ENCODE measurements at regions not wholly inside any gene's neighbourhood (a gene's known extent, or its start where the extent isn't known, plus 50 kb on each side); places are given as distances from the start of the nearest gene placed in this dataset.

- H3K4me3 ChIP-seq: no peak overlapping the region
- no peaks in the 10 kb centered on the region for H3K9me3 ChIP-seq
- WGBS: 72% methylated on average over 6 of the region's 6 CpGs
- H3K27ac ChIP-seq (replicated peaks in 1 of 4): no peak overlapping the region
- no peaks in the 10 kb centered on the region for H3K4me1 ChIP-seq
- peaks cover 0 to 64% (median 0%) of the 10 kb centered on the region in 4 donors for H3K27me3 ChIP-seq
- intact Hi-C loops (cut with DNase I): no loop called here
- no peak for DNase-seq (ENCODE audit: extremely low spot score)
- TF ChIP-seq POLR2AphosphoS5 (IDR thresholded peaks at IDR 0.05) (no peak), EP300 (IDR thresholded peaks at IDR 0.05) (no peak), POLR2A (IDR thresholded peaks at IDR 0.05; ENCODE audit: low read depth) (no peak), CTCF (IDR thresholded peaks at IDR 0.05) (no peak)
- no peaks in the 10 kb centered on the region for H3K36me3 ChIP-seq
Observed at GRCh38 chr11:119878990-119879389, 150.0 kb upstream of the NECTIN1 start.

DNA sequence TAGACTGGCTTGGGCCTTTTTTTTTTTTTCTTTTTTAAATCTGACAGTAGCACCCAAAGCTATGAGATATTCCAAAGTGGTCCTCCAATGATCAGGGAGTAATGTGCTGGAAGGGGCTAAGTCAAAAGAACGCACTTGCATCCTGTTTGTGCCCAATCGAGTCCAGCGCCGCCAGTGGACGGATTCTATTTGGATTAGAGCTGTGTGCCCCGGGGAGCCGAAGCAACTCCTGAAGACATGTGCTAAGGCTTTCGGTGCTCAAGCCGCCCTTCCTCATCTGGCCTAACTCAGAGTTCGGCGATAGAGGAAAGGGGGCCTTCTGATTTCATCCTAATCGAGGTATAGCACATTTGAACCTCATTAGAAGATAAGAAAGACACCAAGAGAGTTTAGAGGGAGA, 147.8 kb upstream of the NECTIN1 start:
- Histone ChIP-seq H3K4me1 (no peaks in the 10 kb centered on the region), H3K27me3 (peaks cover 0 to 85% (median 0%) of the 10 kb centered on the region in 4 donors), H3K4me3 (no peak overlapping the region), H3K27ac (replicated peaks in 1 of 4) (no peak overlapping the region), H3K9me3 (no peaks in the 10 kb centered on the region), H3K36me3 (no peaks in the 10 kb centered on the region)
- TF ChIP-seq POLR2A (IDR thresholded peaks at IDR 0.05; ENCODE audit: low read depth): no peak
- TF ChIP-seq EP300 (IDR thresholded peaks at IDR 0.05): no peak
- TF ChIP-seq CTCF (IDR thresholded peaks at IDR 0.05): no peak
- TF ChIP-seq POLR2AphosphoS5 (IDR thresholded peaks at IDR 0.05): no peak
- WGBS: 90% methylated on average over 12 of the region's 12 CpGs
- DNase-seq (ENCODE audit: extremely low spot score): no peak
- intact Hi-C loops (cut with DNase I): no loop called here

DNA sequence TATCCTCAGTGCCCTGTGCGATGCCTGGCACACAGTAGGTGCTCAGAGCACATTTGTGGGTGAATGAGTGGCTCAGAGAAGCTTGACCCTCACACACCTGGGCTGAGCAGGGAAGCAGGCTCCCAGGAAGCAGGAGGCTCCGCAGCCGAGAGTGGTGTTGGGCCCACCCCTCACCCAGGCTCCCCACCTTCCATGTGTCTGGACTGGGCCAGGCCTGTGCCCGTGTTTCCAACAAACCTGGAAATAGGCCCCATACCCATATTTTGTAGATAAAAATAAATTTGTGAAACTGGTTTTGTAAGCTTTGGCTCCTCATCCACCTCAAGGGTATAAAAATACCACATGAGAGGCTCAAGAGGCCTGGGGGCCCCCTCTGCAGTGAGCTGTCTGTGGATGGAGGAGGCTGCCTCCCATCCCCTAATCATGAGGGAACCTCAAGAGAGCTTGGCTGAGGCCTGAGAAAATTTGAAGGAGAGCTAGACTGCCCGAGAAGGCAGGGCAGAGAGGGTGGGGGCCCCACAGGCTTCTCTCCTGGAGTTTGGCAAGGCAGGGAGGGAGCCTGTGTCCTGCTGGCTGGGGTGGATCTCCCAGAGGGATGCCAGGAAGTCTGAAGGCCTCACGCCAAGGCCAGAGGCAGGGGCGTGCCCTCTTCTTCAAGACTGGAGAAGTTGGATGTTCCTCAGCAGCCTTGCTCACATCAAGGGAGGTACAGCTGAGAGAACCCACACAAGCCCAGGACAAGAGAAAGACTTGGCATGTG, 147.0 kb upstream of the NECTIN1 start:
- no peaks in the 10 kb centered on the region for H3K9me3 ChIP-seq
- 89% methylated on average over 7 of the region's 7 CpGs for WGBS
- intact Hi-C loops (cut with DNase I): no loop called here
- DNase-seq (ENCODE audit: extremely low spot score): no peak
- no peaks in the 10 kb centered on the region for H3K4me1 ChIP-seq
- no peaks in the 10 kb centered on the region for H3K36me3 ChIP-seq
- TF ChIP-seq CTCF (IDR thresholded peaks at IDR 0.05) (no peak), POLR2AphosphoS5 (IDR thresholded peaks at IDR 0.05) (no peak)
- no peak overlapping the region for H3K27ac ChIP-seq (replicated peaks in 1 of 4)
- H3K4me3 ChIP-seq: no peak overlapping the region
- peaks cover 0 to 92% (median 0%) of the 10 kb centered on the region in 4 donors for H3K27me3 ChIP-seq

DNA sequence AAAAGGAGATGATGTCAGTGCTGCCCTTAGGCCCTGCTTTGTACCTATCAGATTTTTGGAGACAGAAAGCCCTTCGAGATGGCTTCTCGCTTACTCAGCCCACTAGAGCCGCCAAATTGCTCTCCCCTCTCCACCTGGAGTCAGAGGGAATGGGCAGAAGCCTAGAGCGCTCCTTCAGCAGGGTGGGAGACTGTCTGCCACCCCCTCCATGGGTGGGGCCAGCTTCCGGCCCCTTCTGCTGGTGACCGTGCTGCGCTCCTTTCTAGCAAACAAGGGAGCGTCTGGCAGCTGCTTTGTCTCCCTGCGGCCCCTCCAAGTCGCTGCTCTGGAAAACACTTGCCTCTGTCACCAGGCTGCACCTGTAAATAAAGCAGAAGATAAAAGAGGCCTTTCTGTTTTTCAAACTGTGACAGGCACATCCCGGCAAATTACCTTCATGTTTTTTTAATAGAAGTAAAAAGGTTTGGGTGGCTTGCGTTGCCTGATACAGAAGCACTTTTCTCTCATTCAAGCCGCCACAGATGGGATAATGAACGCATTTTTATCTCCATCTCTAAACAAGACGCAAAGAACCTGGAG, 145.7 kb upstream of the NECTIN1 start:
- Histone ChIP-seq H3K4me1 (no peaks in the 10 kb centered on the region), H3K27me3 (peaks cover 0 to 90% (median 0%) of the 10 kb centered on the region in 4 donors), H3K27ac (replicated peaks in 1 of 4) (no peak overlapping the region), H3K36me3 (no peaks in the 10 kb centered on the region), H3K4me3 (no peak overlapping the region), H3K9me3 (no peaks in the 10 kb centered on the region)
- DNase-seq (ENCODE audit: extremely low spot score): no peak
- no peak for TF ChIP-seq CTCF (IDR thresholded peaks at IDR 0.05)
- no peak for TF ChIP-seq POLR2A (IDR thresholded peaks at IDR 0.05; ENCODE audit: low read depth)
- TF ChIP-seq EP300 (IDR thresholded peaks at IDR 0.05): no peak
- TF ChIP-seq POLR2AphosphoS5 (IDR thresholded peaks at IDR 0.05): no peak
- WGBS: 53% methylated on average over 12 of the region's 15 CpGs
- intact Hi-C loops (cut with DNase I): no loop called here
